ENCODE measurements at regions not wholly inside any gene's neighbourhood (a gene's known extent, or its start where the extent isn't known, plus 50 kb on each side); places are given as distances from the start of the nearest gene placed in this dataset.
"Not testable (repeated sequence)": the region's sequence is repeated elsewhere in the genome, so short reads cannot be mapped to it uniquely, and the experiment has no call there.

- DNase-seq: no peak
Observed at GRCh38 chr12:63038713-63039100, 103.8 kb upstream of the PPM1H start.

DNA sequence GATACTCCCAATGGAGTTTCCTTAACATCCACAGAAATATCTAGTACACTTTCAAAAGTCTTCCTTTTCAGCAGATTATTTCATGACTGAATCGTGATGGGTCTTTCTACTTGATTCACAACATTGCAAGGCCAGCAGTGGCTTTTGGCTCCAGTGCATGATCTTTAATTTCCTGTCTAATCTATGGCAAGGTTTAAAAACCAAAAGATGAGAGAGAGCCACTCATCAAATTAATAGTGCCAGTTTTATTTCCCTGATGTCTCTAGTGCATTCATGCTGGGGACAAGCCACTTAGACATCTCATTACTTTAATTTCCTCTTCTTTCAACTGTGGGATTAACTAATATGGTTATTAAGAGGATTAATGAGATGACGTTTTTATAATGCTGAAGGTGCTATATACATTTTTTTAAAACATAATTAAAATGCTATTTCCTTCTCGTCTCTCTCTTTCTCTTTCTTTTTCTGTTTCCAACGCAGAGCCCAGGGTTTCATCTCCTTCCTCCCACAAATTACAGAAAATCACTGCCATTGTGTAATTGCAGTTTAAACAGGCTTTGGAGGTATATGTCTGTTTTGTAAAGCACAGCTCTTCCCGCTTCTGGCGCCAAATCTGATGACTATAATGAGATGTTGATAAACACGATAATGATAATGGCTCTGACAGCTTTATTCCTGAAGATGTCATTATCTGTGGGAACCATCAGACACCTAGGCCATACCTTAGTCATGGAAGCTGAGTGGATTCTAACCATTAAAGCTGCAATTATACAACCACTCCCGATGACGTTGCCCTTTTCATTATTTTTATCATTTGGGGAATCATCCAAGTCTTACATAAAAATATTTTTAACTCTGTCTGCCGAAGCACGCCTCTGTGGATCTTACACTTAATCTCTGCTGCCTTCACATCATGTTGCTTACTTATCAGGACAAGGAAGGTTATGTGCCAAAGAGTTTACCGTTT lies 103.1 kb upstream of the PPM1H start:
- DNase-seq: no peak

DNA sequence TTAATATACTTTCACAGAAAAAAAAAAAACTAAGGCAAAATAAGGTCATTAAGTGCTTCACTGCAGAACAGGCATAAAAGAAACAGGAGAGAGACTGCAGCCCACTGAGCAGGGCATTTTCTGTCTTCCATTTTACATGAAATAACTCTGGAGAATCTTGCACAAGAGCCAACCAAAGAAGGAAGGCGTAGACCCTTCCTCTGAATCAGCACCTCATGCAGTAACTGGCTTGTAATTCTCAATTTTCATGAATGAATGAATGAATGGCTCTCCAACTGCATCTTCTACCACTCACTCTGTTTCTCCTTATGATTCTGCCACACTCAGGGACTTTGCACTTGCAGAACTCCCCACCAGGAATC lies 102.0 kb upstream of the PPM1H start:
- DNase-seq: no peak

DNA sequence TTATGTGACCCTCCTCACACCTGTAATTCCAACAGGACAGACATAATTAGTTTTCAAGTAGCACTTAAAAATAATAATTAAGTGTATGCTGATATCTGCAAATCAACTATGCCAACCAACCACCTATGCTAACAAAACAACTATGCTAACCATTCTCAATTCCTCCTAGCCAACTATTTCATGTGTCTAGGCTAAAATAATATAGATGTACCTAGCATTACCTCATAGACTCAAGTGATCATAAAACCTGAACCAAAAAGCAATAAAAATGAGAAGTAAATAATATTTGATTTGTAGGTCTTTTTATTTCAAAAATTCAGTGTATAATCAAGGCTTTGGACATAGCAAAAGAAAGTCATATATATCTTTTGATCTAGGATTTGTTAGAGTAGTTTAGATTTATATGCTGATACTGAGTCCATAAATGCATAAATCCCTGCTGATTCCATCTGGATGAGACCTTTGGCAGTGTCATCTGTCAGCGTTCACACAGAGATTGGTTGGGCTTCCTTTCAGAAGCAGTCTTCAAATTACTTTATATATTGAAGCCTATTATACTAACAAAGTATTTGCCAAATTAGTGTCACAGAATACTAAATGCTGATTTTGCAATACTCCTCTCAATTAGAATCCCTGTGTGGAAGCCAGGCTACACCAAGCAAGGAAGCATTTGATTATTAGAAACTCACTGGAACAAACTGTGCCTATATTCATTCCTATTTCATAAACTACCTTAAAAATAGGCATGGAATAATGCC lies 101.4 kb upstream of the PPM1H start:
- no peak for DNase-seq

GRCh38 chr12:63034601-63035000 lies 99.7 kb upstream of the PPM1H start:
- DNase-seq: no peak

DNA sequence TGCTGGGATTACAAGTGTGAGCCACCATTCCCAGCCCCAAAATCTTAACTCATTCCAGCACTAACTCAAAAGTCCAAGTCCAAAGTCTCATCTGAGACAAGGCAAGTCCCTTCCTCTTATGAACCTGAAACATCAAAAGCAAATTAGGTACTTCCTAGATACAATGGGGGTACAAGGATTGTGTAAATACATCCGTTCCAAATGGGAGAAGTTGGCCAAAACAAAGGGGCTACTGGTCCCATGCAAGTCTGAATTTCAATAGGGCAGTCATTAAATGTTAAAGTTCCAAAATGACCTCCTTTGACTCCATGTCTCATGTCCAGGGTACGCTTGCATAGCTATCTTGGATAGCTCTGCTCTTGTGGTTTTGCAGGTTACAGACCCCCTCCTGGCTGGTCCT lies 94.7 kb upstream of the PPM1H start:
- DNase-seq: no peak

DNA sequence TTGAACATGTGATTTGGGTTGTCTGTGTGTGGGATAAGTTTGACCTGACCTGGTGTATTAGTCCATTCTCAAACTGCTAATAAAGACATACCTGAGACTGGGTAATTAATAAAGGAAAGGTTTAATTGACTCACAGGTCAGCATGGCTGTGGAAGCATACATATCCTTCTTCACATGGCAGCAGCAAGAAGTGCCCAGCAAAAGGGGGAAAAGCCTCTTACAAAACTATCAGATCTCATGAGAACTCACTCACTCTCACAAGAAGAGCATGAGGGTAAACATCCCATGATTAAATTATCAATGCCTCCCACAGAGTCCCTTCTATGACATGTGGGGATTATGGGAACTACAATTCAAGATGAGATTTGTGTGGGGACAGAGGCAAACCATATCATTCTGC lies 94.0 kb upstream of the PPM1H start:
- DNase-seq: no peak

GRCh38 chr12:63025116-63025515 lies 90.2 kb upstream of the PPM1H start:
- DNase-seq: no peak

- DNase-seq: no peak
Observed at GRCh38 chr12:63023926-63024325, 89.0 kb upstream of the PPM1H start.

GRCh38 chr12:63021116-63021515 lies 86.2 kb upstream of the PPM1H start:
- DNase-seq: no peak

- no peak for DNase-seq
Observed at GRCh38 chr12:63020269-63020668, 85.3 kb upstream of the PPM1H start.

- no peak for DNase-seq
Observed at GRCh38 chr12:63018273-63018672, 83.3 kb upstream of the PPM1H start.

DNA sequence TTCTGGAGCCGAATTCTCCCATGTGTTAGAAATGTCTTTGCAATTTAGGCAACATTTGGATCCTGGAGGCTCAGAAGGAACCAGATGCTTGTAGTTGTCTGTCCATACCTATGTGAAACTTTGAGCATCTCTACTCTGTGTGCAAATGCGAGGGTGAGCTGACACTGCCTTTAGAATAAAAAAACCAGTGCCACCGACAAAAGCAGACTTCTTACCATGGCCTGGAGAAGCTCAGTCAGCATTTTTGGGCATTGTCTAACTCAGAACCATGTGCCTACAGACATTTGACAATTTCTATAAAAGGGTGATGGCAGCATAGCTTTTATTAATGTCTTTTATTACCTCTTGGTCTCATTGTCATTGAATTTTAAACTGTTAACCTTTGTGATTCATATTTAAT lies 78.4 kb upstream of the PPM1H start:
- DNase-seq: no peak

- no peak for DNase-seq
Observed at GRCh38 chr12:63010698-63011097, 75.7 kb upstream of the PPM1H start.

DNA sequence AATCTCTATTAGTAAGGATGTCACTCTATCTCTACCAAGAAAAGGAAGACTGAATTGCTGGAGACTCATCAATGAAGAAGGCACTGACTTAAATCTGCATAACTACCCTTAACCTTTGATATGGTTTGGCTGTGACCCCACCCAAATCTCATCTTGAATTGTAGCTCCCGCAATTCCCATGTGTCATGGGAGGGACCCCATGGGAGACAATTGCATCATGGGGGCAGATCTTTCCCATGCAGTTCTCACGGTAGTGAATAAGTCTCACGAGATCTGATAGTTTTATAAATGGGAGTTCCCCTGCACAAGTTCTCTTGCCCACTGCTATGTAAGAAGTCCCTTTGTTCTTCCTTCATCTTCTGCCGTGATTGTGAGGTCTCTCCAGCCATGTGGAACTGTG lies 73.4 kb upstream of the PPM1H start:
- no peak for DNase-seq

- DNase-seq: no peak
Observed at GRCh38 chr12:63007726-63008125, 72.8 kb upstream of the PPM1H start.

DNA sequence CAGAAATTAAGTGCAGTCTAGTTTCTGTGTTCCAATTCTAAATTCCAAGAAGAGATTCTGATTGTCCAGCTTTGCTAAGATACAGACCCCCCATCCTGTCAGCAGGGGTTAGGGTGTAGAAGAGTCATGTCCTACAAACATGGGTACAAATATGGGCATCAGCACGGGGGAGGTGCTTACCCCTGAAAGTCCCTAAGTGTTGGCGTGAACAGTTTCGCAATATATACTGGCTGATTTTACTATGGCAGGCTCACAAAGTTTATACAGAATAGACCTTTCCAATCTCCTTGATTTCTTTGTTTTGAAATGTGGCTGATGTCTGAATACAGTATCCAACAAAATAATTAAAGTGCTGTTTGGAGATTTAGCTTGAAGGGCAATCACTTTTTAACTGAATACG lies 71.6 kb upstream of the PPM1H start:
- no peak for DNase-seq

DNA sequence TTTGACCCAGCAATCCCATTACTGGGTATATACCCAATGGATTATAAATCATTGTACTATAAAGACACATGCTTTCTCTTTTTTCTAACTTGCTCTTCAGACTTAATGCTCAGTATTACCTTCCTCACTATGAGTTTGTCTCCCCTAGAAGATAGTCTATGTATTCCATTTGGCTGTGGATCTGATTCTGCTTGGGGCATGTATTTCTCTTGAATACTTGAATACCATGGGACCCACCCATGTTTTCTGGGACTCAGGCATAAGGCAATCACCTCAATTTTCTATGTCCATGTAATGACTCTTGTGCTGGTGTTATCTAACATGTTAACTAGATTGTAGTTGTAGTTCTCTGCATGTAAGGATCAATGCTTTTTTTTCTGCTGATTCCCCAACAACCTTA lies 70.4 kb upstream of the PPM1H start:
- no peak for DNase-seq

- no peak for DNase-seq
Observed at GRCh38 chr12:63003223-63003819, 68.4 kb upstream of the PPM1H start.

DNA sequence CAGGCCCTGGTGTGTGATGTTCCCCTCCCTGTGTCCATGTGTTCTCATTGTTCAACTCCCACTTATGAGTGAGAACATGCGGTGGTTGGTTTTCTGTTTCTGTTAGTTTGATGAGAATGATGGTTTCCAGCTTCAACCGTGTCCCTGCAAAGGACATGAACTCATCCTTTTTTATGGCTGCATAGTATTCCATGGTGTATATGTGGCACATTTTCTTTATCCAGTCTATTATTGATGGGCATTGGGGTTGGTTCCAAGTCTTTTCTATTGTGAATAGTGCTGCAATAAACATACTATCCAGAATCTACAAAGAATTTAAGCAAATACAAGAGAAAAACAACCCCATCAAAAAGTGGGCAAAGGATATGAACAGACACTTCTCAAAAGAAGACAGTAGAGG lies 67.1 kb upstream of the PPM1H start:
- DNase-seq: not testable (repeated sequence)

DNA sequence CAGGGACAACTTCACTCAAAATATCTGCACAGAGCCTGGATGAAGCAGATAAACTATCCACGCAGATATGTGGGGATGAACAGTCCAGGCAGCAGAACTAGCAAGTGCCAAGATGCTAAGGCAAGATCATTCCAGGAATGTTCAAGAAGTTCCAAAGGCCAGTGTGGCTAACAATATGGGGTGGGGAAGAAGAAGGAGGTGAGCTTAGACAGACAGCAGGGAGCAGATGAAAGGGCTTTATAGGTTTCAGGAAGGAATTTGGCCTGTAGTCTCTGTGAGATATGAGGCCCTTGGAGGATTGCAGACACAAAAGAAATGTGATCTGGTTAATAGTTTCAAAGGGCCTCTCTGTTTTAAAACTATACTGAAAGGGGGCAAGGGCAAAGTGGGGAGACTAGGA lies 63.5 kb upstream of the PPM1H start:
- DNase-seq: no peak

DNA sequence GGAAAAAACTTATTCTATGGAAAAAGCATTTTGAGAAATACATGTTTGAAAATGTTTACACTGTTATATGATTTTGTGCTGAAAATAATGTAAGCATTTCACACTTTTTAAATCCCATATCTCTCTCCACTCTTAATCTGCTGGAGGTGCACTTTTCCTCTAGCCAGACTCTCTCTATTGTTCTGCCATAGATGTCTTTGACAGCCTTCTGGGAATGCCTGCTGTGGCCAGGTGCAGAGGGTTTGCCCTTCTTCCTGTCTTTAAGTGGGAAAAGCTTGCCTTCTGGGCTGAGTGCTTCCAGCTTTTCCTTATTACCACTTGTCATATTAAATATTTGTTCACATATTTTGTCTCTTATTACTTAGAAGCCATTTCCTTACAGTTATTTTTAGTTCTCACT lies 60.1 kb upstream of the PPM1H start:
- DNase-seq: no peak

DNA sequence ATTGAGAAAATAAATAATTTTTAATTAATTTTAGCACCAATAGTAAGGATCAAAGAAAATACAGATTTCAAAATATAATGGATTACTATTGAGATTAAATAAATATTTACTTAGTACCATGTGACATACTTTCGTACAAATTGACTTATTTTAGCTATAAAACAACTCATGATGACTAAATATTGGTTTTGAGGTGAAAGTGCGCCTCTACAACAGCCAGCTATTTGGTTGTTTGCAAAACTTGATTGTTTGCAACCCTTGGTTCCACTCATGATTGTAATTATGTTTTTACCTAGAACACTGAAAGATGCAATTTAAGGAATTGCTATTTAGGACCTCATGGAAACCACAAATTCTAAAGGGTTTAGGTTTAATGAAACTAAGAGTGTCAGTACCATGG lies 51.9 kb upstream of the PPM1H start:
- no peak for DNase-seq

All from NCI-H345 (cell line).